ENCODE measurements at regions not wholly inside any gene's neighbourhood (a gene's known extent, or its start where the extent isn't known, plus 50 kb on each side); places are given as distances from the start of the nearest gene placed in this dataset.
"Not testable (repeated sequence)": the region's sequence is repeated elsewhere in the genome, so short reads cannot be mapped to it uniquely, and the experiment has no call there.

- no peak for DNase-seq (ENCODE audit: low read depth)
These were observed 387.5 kb downstream of the COG6 start for GRCh38 chr13:40042991-40043390.

GRCh38 chr13:40043764-40044163 lies 388.3 kb downstream of the COG6 start:
- no peak for DNase-seq (ENCODE audit: low read depth)

GRCh38 chr13:40047322-40047771 lies 391.9 kb downstream of the COG6 start:
- no peak for DNase-seq (ENCODE audit: low read depth)

GRCh38 chr13:40048551-40048950 lies 393.1 kb downstream of the COG6 start:
- DNase-seq (ENCODE audit: low read depth), result no peak

GRCh38 chr13:40052954-40053353 lies 397.5 kb downstream of the COG6 start:
- DNase-seq (ENCODE audit: low read depth), result no peak

- DNase-seq (ENCODE audit: low read depth), result no peak
These were observed 397.9 kb downstream of the COG6 start for GRCh38 chr13:40053401-40053800.

- DNase-seq (ENCODE audit: low read depth), result not testable (repeated sequence)
These were observed 399.0 kb downstream of the COG6 start for GRCh38 chr13:40054422-40054821.

- DNase-seq (ENCODE audit: low read depth), result no peak
These were observed 401.6 kb downstream of the COG6 start for GRCh38 chr13:40056898-40057619.

- no peak for DNase-seq (ENCODE audit: low read depth)
These were observed 403.3 kb downstream of the COG6 start for GRCh38 chr13:40058757-40059236.

GRCh38 chr13:40059540-40060232 lies 404.2 kb downstream of the COG6 start:
- no peak for DNase-seq (ENCODE audit: low read depth)

GRCh38 chr13:40060296-40061007 lies 405.0 kb downstream of the COG6 start:
- no peak for DNase-seq (ENCODE audit: low read depth)

- no peak for DNase-seq (ENCODE audit: low read depth)
These were observed 406.3 kb downstream of the COG6 start for GRCh38 chr13:40061466-40062450.

GRCh38 chr13:40063278-40063698 lies 407.8 kb downstream of the COG6 start:
- DNase-seq (ENCODE audit: low read depth), result no peak

GRCh38 chr13:40063703-40064102 lies 408.2 kb downstream of the COG6 start:
- no peak for DNase-seq (ENCODE audit: low read depth)

GRCh38 chr13:40064154-40065097 lies 409.0 kb downstream of the COG6 start:
- no peak for DNase-seq (ENCODE audit: low read depth)

- no peak for DNase-seq (ENCODE audit: low read depth)
These were observed 413.9 kb downstream of the COG6 start for GRCh38 chr13:40069173-40070044.

GRCh38 chr13:40070357-40070756 lies 414.9 kb downstream of the COG6 start:
- no peak for DNase-seq (ENCODE audit: low read depth)

- no peak for DNase-seq (ENCODE audit: low read depth)
These were observed 417.2 kb downstream of the COG6 start for GRCh38 chr13:40072663-40073120.

- no peak for DNase-seq (ENCODE audit: low read depth)
These were observed 418.9 kb downstream of the COG6 start for GRCh38 chr13:40074338-40074737.
